HepG2 (cell line): ENCODE measurements at regions not wholly inside any gene's neighbourhood (a gene's known extent, or its start where the extent isn't known, plus 50 kb on each side); places are given as distances from the start of the nearest gene placed in this dataset.

ENCODE experiments used
- ATAC-seq: fragments of 200-7000 bp; cut with Tn5 transposase; 3 replicates; pipeline ENCODE4 v1.9.1; 2020; ENCODE audit warnings: mild to moderate bottlenecking, moderate library complexity
- BruUV-seq: library from RNA; stranded (reverse); fragments of 400-500 nt; replicated peaks from 2 replicates; lab custom pipeline; 2021; lab: Mats Ljungman, UMichigan
- CTCF ChIA-PET: fragments of 300-600 bp; formaldehyde crosslinking; extraction: SDS; loops from one replicate; lab custom pipeline; 2021; ENCODE audit warnings: low total read pairs, inconsistent platforms, low intra/inter-chr PET ratio; lab: Yijun Ruan, JAX
- POLR2A ChIA-PET: fragments of 350-600 bp; sonication (Branson Sonifier 250); formaldehyde crosslinking; loops from one replicate; lab custom pipeline; 2020; ENCODE audit warnings: antibody characterized with exemption, inconsistent platforms; lab: Yijun Ruan, JAX
- DNase-seq: peaks from one replicate; pipeline ENCODE4 v3.0.0-alpha.2; 2015; ENCODE audit warnings: low spot score
- FAIRE-seq: peaks from 3 replicates; lab custom pipeline; 2011; peaks lifted over from hg19 to GRCh38; lab: Jason Lieb, UNC
- H2AFZ ChIP-seq: one replicate; pipeline ENCODE4 v1.6.1; 2011; ENCODE audit warnings: low read length, inconsistent platforms
- H3K27ac ChIP-seq: fragments of 300-600 bp; 3 replicates; pipeline ENCODE4 v1.8.0; 2011; ENCODE audit warnings: mixed run types, mild to moderate bottlenecking, mixed read lengths, low read length, inconsistent platforms; ENCODE audit not compliant: insufficient read depth; ENCODE audit errors: extremely low read length
- H3K27me3 ChIP-seq, 2 experiments: fragments of 200-600 bp in 1 of 2; 2 replicates in 1 of 2; 3 replicates in 1 of 2; pipeline versions ENCODE4 v1.6.0 to v1.8.0; 2011; ENCODE audit warnings: low read length in 2 of 2, mild to moderate bottlenecking in 2 of 2, moderate library complexity in 2 of 2, inconsistent platforms in 1 of 2; ENCODE audit not compliant: insufficient read depth in 2 of 2, control insufficient read depth in 1 of 2
- H3K36me3 ChIP-seq, 2 experiments: fragments of 200-600 bp in 1 of 2; replicated peaks in 1 of 2; 2 replicates in 1 of 2; 3 replicates in 1 of 2; pipeline versions ENCODE4 v1.5.1 to v1.8.0; 2011; ENCODE audit warnings: low read length in 2 of 2, inconsistent platforms in 1 of 2; ENCODE audit not compliant: insufficient read depth in 2 of 2, control insufficient read depth in 1 of 2
- H3K4me1 ChIP-seq: 2 replicates; pipeline ENCODE4 v1.5.1; 2012; ENCODE audit warnings: low read length, inconsistent platforms; ENCODE audit not compliant: insufficient read depth
- H3K4me2 ChIP-seq: 2 replicates; pipeline ENCODE4 v1.6.0; 2011; ENCODE audit warnings: low read depth, low read length, inconsistent platforms
- H3K4me3 ChIP-seq, 3 experiments: fragments of 200-600 bp in 1 of 3; sonication (generic), shearing (Covaris generic) in 1 of 3; replicated peaks in 1 of 3; 2 replicates each; pipeline ENCODE4 v1.5.1; 2011 to 2016; ENCODE audit warnings: low read length in 3 of 3, inconsistent platforms in 2 of 3, low read depth in 2 of 3, mild to moderate bottlenecking in 2 of 3, control low read depth in 1 of 3, mixed read lengths in 1 of 3; ENCODE audit not compliant: insufficient read depth in 1 of 3
- H3K79me2 ChIP-seq: one replicate; pipeline ENCODE4 v1.6.1; 2011; ENCODE audit warnings: low read length, inconsistent platforms; ENCODE audit not compliant: insufficient read depth
- H3K9ac ChIP-seq: 2 replicates; pipeline ENCODE4 v1.6.0; 2011; ENCODE audit warnings: mild to moderate bottlenecking, low read depth, low read length, inconsistent platforms; ENCODE audit not compliant: insufficient read depth
- H3K9me3 ChIP-seq: 2 replicates; pipeline ENCODE4 v1.5.1; 2012; ENCODE audit warnings: mild to moderate bottlenecking, low read length
- H4K20me1 ChIP-seq: 2 replicates; pipeline ENCODE4 v1.6.0; 2011; ENCODE audit warnings: inconsistent platforms, mild to moderate bottlenecking, low read length, moderate library complexity; ENCODE audit not compliant: insufficient read depth
- CHD2 ChIP-seq: IDR thresholded peaks from 2 replicates; pipeline ENCODE4 v1.6.1; 2011; ENCODE audit warnings: low read depth, low read length, improper control_type of control experiment
- FOSL2 ChIP-seq: sonication (generic); formaldehyde crosslinking; IDR thresholded peaks from 2 replicates; pipeline ENCODE4 v1.4.0; 2020; ENCODE audit warnings: missing genetic modification reagents
- MXI1 ChIP-seq: IDR thresholded peaks from 3 replicates; pipeline ENCODE4 v1.6.1; 2012; ENCODE audit warnings: low read depth, low read length, inconsistent platforms, borderline replicate concordance
- RBM22 ChIP-seq: fragments of 200-400 bp; formaldehyde crosslinking; optimal IDR thresholded peaks from 2 replicates; pipeline ENCODE3; 2017; ENCODE audit warnings: mild to moderate bottlenecking, low read length, moderate library complexity
- SAFB2 ChIP-seq: sonication (generic); formaldehyde crosslinking; IDR thresholded peaks from 2 replicates; pipeline ENCODE4 v1.5.1; 2020; ENCODE audit warnings: missing genetic modification reagents, low read depth, mild to moderate bottlenecking, borderline replicate concordance
- SALL2 ChIP-seq: sonication (generic); formaldehyde crosslinking; IDR thresholded peaks from 2 replicates; pipeline ENCODE4 v1.8.1; 2023; ENCODE audit warnings: mild to moderate bottlenecking, missing genetic modification reagents, inconsistent platforms
- YEATS2 ChIP-seq: sonication (generic); formaldehyde crosslinking; IDR thresholded peaks from 2 replicates; pipeline ENCODE4 v1.4.0; 2020; ENCODE audit warnings: missing genetic modification reagents, borderline replicate concordance
- ZBTB38 ChIP-seq: sonication (generic); formaldehyde crosslinking; IDR thresholded peaks from 2 replicates; pipeline ENCODE4 v1.5.1; 2020; ENCODE audit warnings: mild to moderate bottlenecking, missing genetic modification reagents
- ZFP41 ChIP-seq: sonication (generic); formaldehyde crosslinking; IDR thresholded peaks from 2 replicates; pipeline ENCODE4 v1.4.0; 2020; ENCODE audit warnings: mild to moderate bottlenecking, missing genetic modification reagents, borderline replicate concordance
- ZNF224 ChIP-seq: sonication (generic); formaldehyde crosslinking; IDR thresholded peaks from 2 replicates; pipeline ENCODE4 v1.5.0; 2020; ENCODE audit warnings: mild to moderate bottlenecking, missing genetic modification reagents
- ZNF232 ChIP-seq: sonication (generic); formaldehyde crosslinking; IDR thresholded peaks from 2 replicates; pipeline ENCODE4 v1.4.0; 2020; ENCODE audit warnings: missing genetic modification reagents, borderline replicate concordance
- ZNF33A ChIP-seq: sonication (generic); formaldehyde crosslinking; IDR thresholded peaks from 2 replicates; pipeline ENCODE4 v1.5.1; 2020; ENCODE audit warnings: missing genetic modification reagents, mild to moderate bottlenecking, moderate library complexity, borderline replicate concordance
- ZNF703 ChIP-seq: sonication (generic); formaldehyde crosslinking; IDR thresholded peaks from 2 replicates; pipeline ENCODE4 v1.5.1; 2020; ENCODE audit warnings: missing genetic modification reagents, mild to moderate bottlenecking, moderate library complexity, borderline replicate concordance
- ZNF891 ChIP-seq: sonication (generic); formaldehyde crosslinking; IDR thresholded peaks from 2 replicates; pipeline ENCODE4 v1.5.0; 2020; ENCODE audit warnings: mild to moderate bottlenecking, missing genetic modification reagents
- ZSCAN25 ChIP-seq: sonication (generic); formaldehyde crosslinking; IDR thresholded peaks from 2 replicates; pipeline ENCODE4 v1.8.0; 2022; ENCODE audit warnings: mild to moderate bottlenecking, missing genetic modification reagents
- WGBS: methylation state at CpG from one replicate; pipeline ENCODE4 v1.1.6; 2017; ENCODE audit warnings: low lambda C conversion rate; 5-methylcytosine and 5-hydroxymethylcytosine counted together
- in situ Hi-C: cut with HindIII; loops from 2 replicates; pipeline ENCODE4 v1.10.0; 2017; ENCODE audit warnings: low pct_unique_long_range_greater_than_20kb; ENCODE audit not compliant: extremely low pct_ligation_motif_present
- intact Hi-C: fragments of 100-400 bp; cut with micrococcal nuclease; formaldehyde crosslinking; loops from one replicate; pipeline ENCODE4 v1.10.0; 2022; ENCODE audit not compliant: unreplicated experiment
- TF ChIP-seq, protein P1 (sequence below): sonication (generic); formaldehyde crosslinking; IDR thresholded peaks from 2 replicates; pipeline ENCODE4 v1.4.0; 2020; ENCODE audit warnings: mild to moderate bottlenecking, missing genetic modification reagents
- TF ChIP-seq, protein P2 (sequence below): sonication (generic); formaldehyde crosslinking; IDR thresholded peaks from 2 replicates; pipeline ENCODE4 v1.4.0; 2020; ENCODE audit warnings: mild to moderate bottlenecking, missing genetic modification reagents
- TF ChIP-seq, protein P3 (sequence below): IDR thresholded peaks from 2 replicates; pipeline ENCODE4 v1.6.1; 2016; ENCODE audit warnings: missing genetic modification reagents, missing compliant biosample characterization

DNA sequence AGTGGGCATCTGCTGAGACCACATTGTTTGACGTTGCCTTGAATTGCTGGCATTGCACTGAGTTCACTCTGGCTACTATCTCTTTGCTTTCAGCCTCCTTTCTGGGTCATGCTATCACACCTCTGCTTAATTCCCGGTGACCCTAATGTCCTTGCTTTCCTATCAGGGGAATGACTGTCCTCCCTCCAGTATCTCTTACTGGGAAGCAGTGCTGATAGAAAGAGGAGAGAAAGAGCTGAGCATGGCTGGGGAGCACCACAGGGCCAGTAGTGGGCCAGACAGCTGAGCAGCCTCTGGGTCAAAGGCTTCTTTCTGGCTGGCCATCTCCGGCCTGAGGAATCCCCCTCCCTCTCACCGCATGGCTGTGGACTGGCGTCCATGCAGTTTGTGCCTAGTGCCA is 428.7 kb downstream of the INHBA start:
- Histone ChIP-seq H4K20me1 (no peaks in the 10 kb centered on the region), H3K36me3 (no peaks in the 10 kb centered on the region), H2AFZ (no peak overlapping the region), H3K4me3 (no peak overlapping the region), H3K9ac (no peak overlapping the region), H3K4me2 (no peak overlapping the region), H3K79me2 (no peaks in the 10 kb centered on the region), H3K9me3 (no peaks in the 10 kb centered on the region), H3K27me3 (no peaks in the 10 kb centered on the region), H3K4me1 (no peaks in the 10 kb centered on the region), H3K27ac (no peak overlapping the region)
- intact Hi-C loops (no loop called here), in situ Hi-C loops (no loop called here)
- no peak for ATAC-seq
- DNase-seq: no peak
- no peak for FAIRE-seq
- ChIA-PET CTCF (no interaction called here), POLR2A (no interaction called here)
- BruUV-seq: no TSS peak
- WGBS: 10% methylated on average over 2 of the region's 5 CpGs
- TF ChIP-seq, protein P1, sequence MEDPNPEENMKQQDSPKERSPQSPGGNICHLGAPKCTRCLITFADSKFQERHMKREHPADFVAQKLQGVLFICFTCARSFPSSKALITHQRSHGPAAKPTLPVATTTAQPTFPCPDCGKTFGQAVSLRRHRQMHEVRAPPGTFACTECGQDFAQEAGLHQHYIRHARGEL (CRISPR knock-in tag): no peak
- TF ChIP-seq ZNF703: no peak
- TF ChIP-seq ZSCAN25 (CRISPR knock-in tag): no peak
- TF ChIP-seq ZNF891: no peak
- TF ChIP-seq SAFB2: no peak
- no peak for TF ChIP-seq YEATS2 (CRISPR knock-in tag)
- TF ChIP-seq ZFP41 (CRISPR knock-in tag): no peak
- no peak for TF ChIP-seq ZNF232 (CRISPR knock-in tag)
- TF ChIP-seq MXI1: no peak
- TF ChIP-seq ZBTB38 (CRISPR knock-in tag): no peak
- no peak for TF ChIP-seq ZNF224 (CRISPR knock-in tag)
- no peak for TF ChIP-seq FOSL2 (CRISPR knock-in tag)
- no peak for TF ChIP-seq CHD2
- TF ChIP-seq, protein P2, sequence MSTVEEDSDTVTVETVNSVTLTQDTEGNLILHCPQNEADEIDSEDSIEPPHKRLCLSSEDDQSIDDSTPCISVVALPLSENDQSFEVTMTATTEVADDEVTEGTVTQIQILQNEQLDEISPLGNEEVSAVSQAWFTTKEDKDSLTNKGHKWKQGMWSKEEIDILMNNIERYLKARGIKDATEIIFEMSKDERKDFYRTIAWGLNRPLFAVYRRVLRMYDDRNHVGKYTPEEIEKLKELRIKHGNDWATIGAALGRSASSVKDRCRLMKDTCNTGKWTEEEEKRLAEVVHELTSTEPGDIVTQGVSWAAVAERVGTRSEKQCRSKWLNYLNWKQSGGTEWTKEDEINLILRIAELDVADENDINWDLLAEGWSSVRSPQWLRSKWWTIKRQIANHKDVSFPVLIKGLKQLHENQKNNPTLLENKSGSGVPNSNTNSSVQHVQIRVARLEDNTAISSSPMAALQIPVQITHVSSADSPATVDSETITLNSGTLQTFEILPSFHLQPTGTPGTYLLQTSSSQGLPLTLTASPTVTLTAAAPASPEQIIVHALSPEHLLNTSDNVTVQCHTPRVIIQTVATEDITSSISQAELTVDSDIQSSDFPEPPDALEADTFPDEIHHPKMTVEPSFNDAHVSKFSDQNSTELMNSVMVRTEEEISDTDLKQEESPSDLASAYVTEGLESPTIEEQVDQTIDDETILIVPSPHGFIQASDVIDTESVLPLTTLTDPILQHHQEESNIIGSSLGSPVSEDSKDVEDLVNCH (CRISPR knock-in tag): no peak
- TF ChIP-seq, protein P3, sequence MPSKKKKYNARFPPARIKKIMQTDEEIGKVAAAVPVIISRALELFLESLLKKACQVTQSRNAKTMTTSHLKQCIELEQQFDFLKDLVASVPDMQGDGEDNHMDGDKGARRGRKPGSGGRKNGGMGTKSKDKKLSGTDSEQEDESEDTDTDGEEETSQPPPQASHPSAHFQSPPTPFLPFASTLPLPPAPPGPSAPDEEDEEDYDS (CRISPR knock-in tag): no peak
- no peak for TF ChIP-seq ZNF33A (CRISPR knock-in tag)
- TF ChIP-seq SALL2 (CRISPR knock-in tag): no peak
- TF ChIP-seq RBM22: no peak
